B cell (primary cell): ENCODE measurements at regions not wholly inside any gene's neighbourhood (a gene's known extent, or its start where the extent isn't known, plus 50 kb on each side); places are given as distances from the start of the nearest gene placed in this dataset.

ENCODE experiments used
- ATAC-seq: fragments of 200-7000 bp; cut with Tn5 transposase; one replicate; pipeline ENCODE4 v1.10.0; 2021; ENCODE audit warnings: low read depth, mild to moderate bottlenecking, moderate number of reproducible peaks, moderate library complexity
- CTCF ChIA-PET: fragments of 350-600 bp; sonication (Branson Sonifier 250); formaldehyde crosslinking; loops from one replicate; lab custom pipeline; 2021; ENCODE audit warnings: antibody characterized with exemption, inconsistent platforms; lab: Charles Lee
- POLR2A ChIA-PET: fragments of 350-600 bp; sonication (Branson Sonifier 250); formaldehyde crosslinking; loops from one replicate; lab custom pipeline; 2021; ENCODE audit warnings: antibody characterized with exemption; lab: Charles Lee
- DNase-seq: peaks from one replicate; pipeline ENCODE4 v3.0.0; 2013
- H2AFZ ChIP-seq: 2 replicates; pipeline ENCODE4 v1.6.1; 2012; ENCODE audit warnings: mild to moderate bottlenecking, low read depth, low read length; ENCODE audit not compliant: insufficient read depth, poor library complexity, severe bottlenecking
- H3K27ac ChIP-seq, 2 donors: 1 replicate in 1 of 2; 2 replicates in 1 of 2; pipeline ENCODE4 v1.5.1; 2012 to 2013; ENCODE audit warnings: low read length in 2 of 2, mild to moderate bottlenecking in 2 of 2, moderate library complexity in 1 of 2
- H3K27me3 ChIP-seq, 4 experiments: fragments of 200-600 bp in 1 of 4; sonication (generic) in 1 of 4; replicated peaks in 1 of 4; 1 replicate in 2 of 4; 2 replicates in 2 of 4; pipeline versions ENCODE4 v1.6.1 to v1.7.0; 2013 to 2016; ENCODE audit warnings: low read length in 3 of 4, mild to moderate bottlenecking in 2 of 4, mixed read lengths in 1 of 4, moderate library complexity in 1 of 4; ENCODE audit not compliant: insufficient read depth in 4 of 4, control insufficient read depth in 3 of 4; ENCODE audit errors: control extremely low read depth in 1 of 4
- H3K36me3 ChIP-seq, 2 experiments: replicated peaks in 1 of 2; 1 replicate in 1 of 2; 2 replicates in 1 of 2; pipeline versions ENCODE4 v1.6.1 to v1.7.1; 2013; ENCODE audit warnings: low read length in 1 of 2; ENCODE audit not compliant: insufficient read depth in 2 of 2, control insufficient read depth in 1 of 2; ENCODE audit errors: control extremely low read depth in 1 of 2, extremely low read depth in 1 of 2
- H3K4me1 ChIP-seq, 2 donors: fragments of 200-600 bp in 1 of 2; sonication (generic) in 1 of 2; 1 replicate in 1 of 2; 2 replicates in 1 of 2; pipeline versions ENCODE4 v1.5.1 to v1.6.1; 2013 to 2017; ENCODE audit warnings: low read length in 2 of 2; ENCODE audit not compliant: control insufficient read depth in 2 of 2, insufficient read depth in 2 of 2
- H3K4me2 ChIP-seq: replicated peaks from 2 replicates; pipeline ENCODE3; 2012; ENCODE audit warnings: mild to moderate bottlenecking, low read depth, low read length; ENCODE audit not compliant: poor library complexity, severe bottlenecking
- H3K4me3 ChIP-seq, 5 experiments: fragments of 200-600 bp in 1 of 5; sonication (generic) in 1 of 5; 1 replicate in 3 of 5; 2 replicates in 2 of 5; pipeline versions ENCODE4 v1.5.1 to v1.7.0; 2011 to 2016; ENCODE audit warnings: low read length in 4 of 5, mild to moderate bottlenecking in 4 of 5, low read depth in 2 of 5, control low read depth in 1 of 5, moderate library complexity in 1 of 5; ENCODE audit not compliant: insufficient read depth in 1 of 5; ENCODE audit errors: control extremely low read depth in 1 of 5, extremely low read depth in 1 of 5
- H3K79me2 ChIP-seq: fragments of 200-600 bp; sonication (generic); one replicate; pipeline ENCODE4 v1.6.0; 2016; ENCODE audit warnings: low read length; ENCODE audit not compliant: control insufficient read depth, insufficient read depth
- H3K9ac ChIP-seq: fragments of 200-600 bp; sonication (generic); 2 replicates; pipeline ENCODE4 v1.6.1; 2017; ENCODE audit warnings: mild to moderate bottlenecking, low read length, moderate library complexity
- H3K9me3 ChIP-seq, 3 donors: one replicate each; pipeline versions ENCODE4 v1.6.1 to v1.7.1; 2013; ENCODE audit warnings: low read length in 2 of 3; ENCODE audit not compliant: control insufficient read depth in 2 of 3, insufficient read depth in 1 of 3; ENCODE audit errors: control extremely low read depth in 1 of 3
- H4K20me1 ChIP-seq: 2 replicates; pipeline ENCODE4 v1.6.0; 2012; ENCODE audit warnings: mild to moderate bottlenecking, low read length; ENCODE audit not compliant: insufficient read depth, control insufficient read depth, poor library complexity, severe bottlenecking
- H3K27ac Mint-ChIP-seq: one replicate; pipeline ENCODE4 v1.8.0; 2021; ENCODE audit warnings: mixed read lengths
- H3K27me3 Mint-ChIP-seq: one replicate; pipeline ENCODE4 v1.8.0; 2021; ENCODE audit warnings: mixed read lengths
- H3K4me1 Mint-ChIP-seq: one replicate; pipeline ENCODE4 v1.8.0; 2021; ENCODE audit warnings: mixed read lengths
- H3K4me3 Mint-ChIP-seq: one replicate; pipeline ENCODE4 v1.8.0; 2021; ENCODE audit warnings: mixed read lengths
- H3K9me3 Mint-ChIP-seq: one replicate; pipeline ENCODE4 v1.8.0; 2022; ENCODE audit warnings: mixed read lengths; ENCODE audit not compliant: insufficient read depth
- EZH2 ChIP-seq: IDR thresholded peaks from 2 replicates; pipeline ENCODE4 v1.6.1; 2012; ENCODE audit warnings: borderline replicate concordance, low read depth, mild to moderate bottlenecking, moderate library complexity, low read length; ENCODE audit not compliant: insufficient read depth, poor library complexity, severe bottlenecking
- WGBS: methylation state at CpG from one replicate; pipeline ENCODE4 v1.1.5; 2013; ENCODE audit warnings: missing lambda C conversion rate; ENCODE audit not compliant: insufficient coverage; 5-methylcytosine and 5-hydroxymethylcytosine counted together
- intact Hi-C: fragments of 100-400 bp; cut with micrococcal nuclease; formaldehyde crosslinking; loops from one replicate; pipeline ENCODE4 v1.10.0; 2022
- TF ChIP-seq, protein P1 (sequence below): fragments of 200-600 bp; IDR thresholded peaks from one replicate; pipeline ENCODE4 v1.8.0; 2022; ENCODE audit warnings: antibody characterized with exemption, mild to moderate bottlenecking

DNA sequence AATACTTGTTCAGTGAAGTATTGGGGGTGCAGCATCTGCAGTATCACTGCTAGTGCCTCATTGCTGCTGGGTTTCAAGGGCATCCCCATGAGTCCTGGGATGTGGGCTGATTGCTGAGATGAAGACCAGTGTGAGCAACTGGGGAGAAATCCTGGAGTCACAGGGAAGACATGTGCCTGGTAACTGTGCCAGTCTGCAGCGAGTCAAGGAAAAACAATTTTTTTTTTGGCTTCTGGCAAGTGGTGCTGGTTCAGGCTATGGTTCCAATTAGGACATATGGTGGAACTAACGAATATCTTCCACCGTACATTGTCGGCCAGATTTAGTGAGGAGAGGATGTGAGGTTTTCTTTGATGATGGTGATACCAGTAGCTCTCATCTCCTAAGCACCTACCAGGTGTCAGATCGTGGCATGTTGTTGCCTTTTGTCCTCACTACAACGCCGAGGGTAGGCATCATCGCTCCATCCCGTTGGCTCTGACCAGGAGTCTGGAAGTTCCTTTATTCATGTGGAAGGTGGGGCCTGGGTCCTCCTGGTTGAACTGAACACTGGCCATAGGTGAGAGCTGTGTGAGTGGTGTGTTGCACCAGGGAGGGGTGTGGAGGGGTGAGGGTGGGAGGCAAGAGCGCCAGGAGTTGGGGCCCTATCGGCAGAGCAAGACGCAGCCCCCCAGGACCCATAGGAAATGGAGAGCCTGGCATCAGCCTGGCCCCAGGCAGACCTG, 118.0 kb upstream of the HS6ST1 start:
- Histone ChIP-seq H3K4me1 (no peaks in the 10 kb centered on the region), H3K9ac (no peak overlapping the region), H3K27me3 (peaks cover 0 to 3% (median 0%) of the 10 kb centered on the region in 4 experiments), H3K4me2 (no peak overlapping the region), H3K4me3 (no peak overlapping the region), H3K36me3 (no peaks in the 10 kb centered on the region), H3K79me2 (no peaks in the 10 kb centered on the region), H2AFZ (no peak overlapping the region), H3K27ac (no peak overlapping the region), H4K20me1 (no peaks in the 10 kb centered on the region), H3K9me3 (no peaks in the 10 kb centered on the region)
- 84% methylated on average over 11 of the region's 12 CpGs for WGBS
- CTCF ChIA-PET, result no interaction called here
- Mint-ChIP-seq H3K4me1 (no peaks in the 10 kb centered on the region), H3K4me3 (no peak overlapping the region), H3K27me3 (peaks cover 6% of the 10 kb centered on the region), H3K27ac (no peak overlapping the region), H3K9me3 (peaks cover 3% of the 10 kb centered on the region)
- ATAC-seq (no peak), DNase-seq (no peak)
- TF ChIP-seq, protein P1, sequence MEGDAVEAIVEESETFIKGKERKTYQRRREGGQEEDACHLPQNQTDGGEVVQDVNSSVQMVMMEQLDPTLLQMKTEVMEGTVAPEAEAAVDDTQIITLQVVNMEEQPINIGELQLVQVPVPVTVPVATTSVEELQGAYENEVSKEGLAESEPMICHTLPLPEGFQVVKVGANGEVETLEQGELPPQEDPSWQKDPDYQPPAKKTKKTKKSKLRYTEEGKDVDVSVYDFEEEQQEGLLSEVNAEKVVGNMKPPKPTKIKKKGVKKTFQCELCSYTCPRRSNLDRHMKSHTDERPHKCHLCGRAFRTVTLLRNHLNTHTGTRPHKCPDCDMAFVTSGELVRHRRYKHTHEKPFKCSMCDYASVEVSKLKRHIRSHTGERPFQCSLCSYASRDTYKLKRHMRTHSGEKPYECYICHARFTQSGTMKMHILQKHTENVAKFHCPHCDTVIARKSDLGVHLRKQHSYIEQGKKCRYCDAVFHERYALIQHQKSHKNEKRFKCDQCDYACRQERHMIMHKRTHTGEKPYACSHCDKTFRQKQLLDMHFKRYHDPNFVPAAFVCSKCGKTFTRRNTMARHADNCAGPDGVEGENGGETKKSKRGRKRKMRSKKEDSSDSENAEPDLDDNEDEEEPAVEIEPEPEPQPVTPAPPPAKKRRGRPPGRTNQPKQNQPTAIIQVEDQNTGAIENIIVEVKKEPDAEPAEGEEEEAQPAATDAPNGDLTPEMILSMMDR, result no peak
- TF ChIP-seq EZH2, result no peak
- intact Hi-C loops, result no loop called here
- POLR2A ChIA-PET, result no interaction called here

DNA sequence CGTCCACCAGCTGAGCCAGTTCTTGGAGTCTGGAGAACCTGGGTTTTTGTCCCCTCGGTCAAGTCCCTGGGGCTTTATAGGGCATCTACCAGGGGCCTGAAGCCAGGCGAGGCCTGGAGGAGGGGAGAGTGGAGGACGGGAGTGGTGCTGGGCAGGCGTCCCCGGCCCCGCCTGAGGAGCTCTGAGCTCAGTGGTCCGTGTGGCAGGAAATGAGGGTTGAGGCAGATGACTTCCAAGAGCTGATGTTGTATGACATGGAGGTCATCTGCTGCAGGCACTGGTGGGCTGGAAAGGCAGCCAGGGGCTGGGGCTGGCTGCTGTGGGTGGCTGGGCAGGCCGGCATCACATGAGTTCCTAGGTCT, 118.5 kb upstream of the HS6ST1 start:
- WGBS, result 41% methylated on average over 9 of the region's 9 CpGs
- DNase-seq (no peak), ATAC-seq (no peak)
- Histone ChIP-seq H3K36me3 (no peaks in the 10 kb centered on the region), H3K4me2 (no peak overlapping the region), H2AFZ (no peak overlapping the region), H3K79me2 (no peaks in the 10 kb centered on the region), H3K27me3 (peaks cover 0 to 3% (median 0%) of the 10 kb centered on the region in 4 experiments), H4K20me1 (no peaks in the 10 kb centered on the region), H3K4me1 (no peaks in the 10 kb centered on the region), H3K27ac (no peak overlapping the region), H3K4me3 (no peak overlapping the region), H3K9me3 (no peaks in the 10 kb centered on the region), H3K9ac (no peak overlapping the region)
- peaks cover 6% of the 10 kb centered on the region for H3K27me3 Mint-ChIP-seq
- H3K9me3 Mint-ChIP-seq, result peaks cover 3% of the 10 kb centered on the region
- intact Hi-C loops, result no loop called here
- CTCF ChIA-PET, result no interaction called here
- no peaks in the 10 kb centered on the region for H3K4me1 Mint-ChIP-seq
- TF ChIP-seq EZH2, result no peak
- TF ChIP-seq, protein P1, result no peak
- POLR2A ChIA-PET, result no interaction called here
- H3K4me3 Mint-ChIP-seq, result no peak overlapping the region
- no peak overlapping the region for H3K27ac Mint-ChIP-seq
